HG02642 (cell line): ENCODE measurements at regions not wholly inside any gene's neighbourhood (a gene's known extent, or its start where the extent isn't known, plus 50 kb on each side); places are given as distances from the start of the nearest gene placed in this dataset.

Source experiments
- ATAC-seq: cut with Tn5 transposase; IDR thresholded peaks from one replicate; pipeline ENCODE4 v1.9.1; 2021; ENCODE audit warnings: mild to moderate bottlenecking; ENCODE audit not compliant: unreplicated experiment, poor library complexity

GRCh38 chr3:150179330-150179729 lies 208.6 kb upstream of the PFN2 start:
- no peak for ATAC-seq

DNA sequence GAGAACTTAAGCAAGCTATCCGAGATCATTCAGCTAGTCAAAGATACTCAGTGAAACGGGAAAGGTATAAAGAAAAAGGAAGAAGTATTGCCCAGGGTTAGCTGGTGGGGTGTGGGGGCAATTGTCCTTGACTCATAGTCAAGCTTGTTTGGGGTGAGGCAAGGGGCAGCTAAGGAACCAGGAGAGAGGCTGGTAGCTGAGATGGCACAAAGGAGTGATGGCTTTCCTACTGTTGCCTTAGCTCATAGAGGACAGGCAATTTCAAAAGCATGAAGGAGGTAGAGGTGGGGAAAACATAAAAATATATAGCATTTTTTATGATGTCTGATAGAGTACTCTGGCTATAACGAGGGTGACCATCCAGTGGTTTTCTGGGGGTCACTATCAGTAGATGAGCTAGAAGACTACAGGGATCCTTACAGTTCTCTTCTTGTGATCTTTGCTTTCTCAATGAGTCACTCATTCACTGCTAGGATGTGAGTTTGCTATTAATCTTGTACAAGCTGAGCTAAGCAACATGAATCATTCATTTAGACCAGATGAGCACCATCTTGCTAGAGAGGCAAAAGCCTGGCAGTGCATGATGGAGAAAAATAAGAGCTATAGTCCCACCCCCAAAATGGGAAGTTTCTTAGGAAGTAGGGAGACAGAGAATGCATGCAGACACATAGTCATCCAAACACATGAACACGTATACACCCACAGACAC lies 207.1 kb upstream of the PFN2 start:
- ATAC-seq, result no peak

DNA sequence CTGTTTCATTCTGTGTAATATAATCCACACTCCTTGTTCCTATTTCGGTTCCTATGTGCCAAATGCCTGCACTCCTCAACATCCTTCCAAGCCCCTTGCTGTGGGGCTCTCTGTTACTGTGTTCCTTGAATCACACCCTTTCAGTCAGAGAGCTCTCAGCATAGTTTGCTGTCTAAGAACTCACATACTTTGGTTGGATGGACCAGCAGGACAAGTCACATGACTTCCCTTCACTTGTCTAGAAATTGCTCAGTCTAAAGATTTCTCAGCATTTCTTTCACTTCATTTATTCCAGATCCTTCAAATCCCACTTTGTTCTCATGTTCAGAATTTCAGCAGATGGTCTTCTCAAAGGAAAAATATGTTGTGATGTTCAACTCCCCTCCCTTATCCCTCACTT lies 203.5 kb upstream of the PFN2 start:
- no peak for ATAC-seq

GRCh38 chr3:150172356-150172755 lies 201.7 kb upstream of the PFN2 start:
- ATAC-seq, result no peak

DNA sequence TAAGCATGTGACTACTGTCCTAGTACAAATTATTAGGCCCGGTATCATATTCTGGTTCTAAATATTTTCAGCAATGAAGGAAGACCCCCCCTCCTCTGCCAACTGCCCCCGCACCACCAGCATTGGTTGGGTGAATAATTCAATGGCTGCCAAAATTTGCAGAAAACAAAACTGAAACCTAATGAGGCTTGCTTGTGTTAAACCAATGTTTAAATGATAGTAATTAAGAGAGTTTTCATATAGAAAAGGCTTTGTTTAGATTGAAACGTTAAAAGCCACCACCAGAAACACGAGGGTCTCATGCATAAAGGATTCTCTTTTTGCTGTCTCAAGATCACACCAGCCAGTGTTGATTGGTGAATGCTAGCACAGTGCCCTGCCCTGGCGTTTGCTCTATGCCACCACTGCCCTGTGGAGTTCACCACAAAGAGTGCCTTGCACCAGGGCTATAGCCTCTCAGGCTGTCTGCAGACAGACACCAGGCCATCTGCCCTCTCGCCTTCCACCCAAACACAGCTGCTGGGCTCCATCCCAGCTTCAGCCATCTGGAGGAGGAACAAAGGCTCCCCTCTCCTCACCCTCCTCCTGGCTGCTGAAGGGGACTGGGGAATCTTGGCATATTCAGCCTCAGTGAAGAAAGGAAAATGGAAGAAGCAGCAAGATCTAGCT lies 200.3 kb upstream of the PFN2 start:
- no peak for ATAC-seq

DNA sequence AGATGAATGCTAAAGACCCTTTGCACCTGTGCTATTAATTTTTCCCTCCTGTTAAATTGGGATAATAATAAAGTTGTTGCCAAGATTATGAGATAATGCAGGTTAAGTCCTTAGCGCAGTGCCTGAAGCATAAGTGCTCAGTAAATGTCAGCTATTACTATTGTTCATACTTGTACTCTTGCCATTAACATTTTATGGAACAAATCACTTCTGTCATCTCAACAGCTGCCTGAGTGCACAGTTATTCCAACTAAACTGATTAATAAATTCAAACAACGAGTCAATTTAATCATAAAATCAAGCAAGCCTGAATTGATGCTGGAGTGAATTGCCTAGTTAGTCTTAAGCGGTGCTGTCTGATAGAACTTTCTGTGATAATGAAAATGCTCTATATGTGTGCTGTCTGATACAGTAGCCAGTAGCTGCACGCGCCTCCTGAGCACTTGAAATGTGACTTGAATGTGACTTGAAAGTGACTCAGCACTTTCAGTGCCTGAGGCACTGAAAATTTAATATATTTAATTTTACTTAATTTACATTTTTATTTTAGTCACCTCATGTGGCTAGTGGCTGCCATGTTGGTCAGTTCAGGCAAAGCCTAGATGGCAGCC lies 198.7 kb upstream of the PFN2 start:
- ATAC-seq, result no peak

GRCh38 chr3:150168698-150169097 lies 198.0 kb upstream of the PFN2 start:
- ATAC-seq, result no peak

- no peak for ATAC-seq
Measured at GRCh38 chr3:150165396-150166094, 194.8 kb upstream of the PFN2 start.

DNA sequence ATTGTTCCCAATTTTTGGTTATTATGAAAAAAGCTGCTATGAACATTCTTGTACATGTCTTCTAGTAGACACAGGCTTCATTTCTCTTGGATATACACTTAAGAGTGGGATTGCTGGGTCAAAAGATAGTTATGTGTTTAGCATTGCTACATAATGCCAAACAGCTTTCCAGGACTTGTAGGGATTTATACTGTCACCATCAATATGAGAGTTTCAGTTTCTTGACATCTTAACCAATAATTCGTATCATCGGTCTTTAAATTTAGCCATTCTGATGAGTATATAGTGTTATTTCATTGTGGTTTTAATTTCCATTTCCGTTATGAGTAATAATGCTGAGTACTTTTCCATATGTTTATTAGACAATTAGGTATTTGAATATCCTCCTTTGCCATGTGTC lies 190.3 kb upstream of the PFN2 start:
- ATAC-seq, result no peak

DNA sequence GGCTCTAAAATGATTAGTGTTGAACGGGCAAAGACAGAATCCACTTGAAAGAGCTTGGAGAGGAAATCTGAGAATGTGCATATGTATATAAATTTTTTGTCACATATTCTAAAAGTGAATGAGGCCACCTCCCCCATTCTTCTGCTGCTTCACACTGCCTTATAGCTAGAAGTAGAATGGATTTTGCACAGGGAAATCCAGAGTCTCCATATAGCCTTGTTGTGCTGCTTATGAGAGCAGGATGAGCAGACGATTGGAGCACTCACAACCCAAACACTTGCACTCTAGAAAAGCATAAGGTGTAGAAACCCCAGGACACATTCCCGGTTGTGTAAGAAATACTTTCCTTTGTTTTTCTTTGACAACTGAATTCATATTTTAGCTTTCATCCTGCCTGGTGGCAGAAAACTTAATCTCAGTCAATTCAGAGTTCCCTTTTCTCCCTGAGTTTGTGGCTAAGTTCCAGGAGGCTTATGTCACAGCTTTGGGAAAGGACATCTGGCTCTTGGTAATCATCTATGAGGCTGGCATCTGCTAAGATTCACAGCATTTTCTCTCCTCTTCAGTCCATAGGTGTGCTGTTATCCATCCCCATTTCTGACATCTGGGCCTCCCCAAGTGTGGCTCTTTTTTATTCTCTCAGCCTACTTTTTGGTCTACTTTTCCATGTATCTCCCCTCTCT lies 188.4 kb upstream of the PFN2 start:
- no peak for ATAC-seq

DNA sequence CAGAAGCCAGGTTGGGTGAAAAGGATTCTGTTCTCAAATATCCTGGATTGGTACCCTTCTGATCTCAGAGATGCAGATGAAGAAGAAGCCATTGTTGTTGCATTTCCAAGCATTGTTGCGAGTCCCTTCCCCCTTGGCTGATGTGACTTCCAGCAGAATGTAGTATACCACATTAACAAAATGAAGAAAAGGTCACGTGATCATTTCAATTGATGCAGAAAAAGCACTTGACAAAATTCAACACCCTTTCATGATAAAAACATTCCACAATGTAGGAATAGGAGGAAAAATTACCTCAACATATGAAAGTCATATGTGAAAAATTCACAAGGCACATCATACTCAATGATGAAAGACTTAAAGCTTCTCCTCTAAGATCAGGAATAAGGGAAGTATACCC lies 181.9 kb upstream of the PFN2 start:
- ATAC-seq, result no peak

- ATAC-seq, result no peak
Measured at GRCh38 chr3:150150633-150151032, 179.9 kb upstream of the PFN2 start.

- ATAC-seq, result no peak
Measured at GRCh38 chr3:150149651-150150051, 179.0 kb upstream of the PFN2 start.

GRCh38 chr3:150148227-150148626 lies 177.5 kb upstream of the PFN2 start:
- no peak for ATAC-seq

- no peak for ATAC-seq
Measured at GRCh38 chr3:150147776-150148175, 177.1 kb upstream of the PFN2 start.

GRCh38 chr3:150146991-150147761 lies 176.5 kb upstream of the PFN2 start:
- ATAC-seq, result no peak

DNA sequence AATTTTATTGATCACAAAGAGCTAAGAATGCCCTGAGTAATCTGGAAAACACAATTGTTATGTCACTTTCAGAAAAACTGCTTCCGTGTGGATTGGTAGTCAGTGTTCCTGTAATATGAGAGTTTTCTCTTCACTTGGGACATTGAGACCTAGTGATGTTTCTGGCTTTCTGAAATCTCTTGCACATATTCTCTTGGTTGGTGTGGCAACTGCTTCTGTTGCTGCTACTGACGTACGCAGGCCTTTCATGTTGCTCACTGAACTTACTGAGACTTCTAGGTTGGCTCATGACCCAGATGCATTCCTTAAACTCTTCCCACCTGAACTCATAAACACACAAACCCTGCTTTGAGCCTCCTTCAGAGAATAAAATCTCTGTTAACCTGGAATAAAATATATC lies 175.0 kb upstream of the PFN2 start:
- no peak for ATAC-seq

DNA sequence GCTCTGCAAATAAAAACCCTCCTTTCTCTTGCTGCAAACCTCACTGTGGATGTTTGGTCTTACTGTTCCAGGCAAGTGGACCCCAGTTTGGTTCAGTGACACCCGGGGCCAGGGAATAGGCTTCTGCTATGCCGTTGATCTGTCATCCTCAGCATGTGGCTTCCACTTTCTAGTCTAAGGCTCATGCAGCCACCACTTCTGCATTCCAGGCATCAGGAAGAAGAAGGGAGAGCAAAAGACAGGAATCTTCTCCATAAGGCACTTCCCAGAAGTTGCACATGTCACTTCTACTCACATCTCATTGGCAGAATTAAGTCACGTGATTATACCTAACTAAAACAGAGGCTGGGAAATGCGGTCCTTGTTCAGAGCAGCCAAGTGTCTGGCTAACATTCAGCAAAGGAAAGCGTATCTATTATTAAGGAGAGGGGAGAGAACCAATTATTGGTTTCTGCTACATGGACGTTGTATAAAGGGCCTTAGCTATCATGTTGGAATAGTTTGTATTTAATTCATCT lies 173.6 kb upstream of the PFN2 start:
- no peak for ATAC-seq

- ATAC-seq, result no peak
Measured at GRCh38 chr3:150142936-150143335, 172.2 kb upstream of the PFN2 start.
